ENCODE measurements at regions not wholly inside any gene's neighbourhood (a gene's known extent, or its start where the extent isn't known, plus 50 kb on each side); places are given as distances from the start of the nearest gene placed in this dataset.

GRCh38 chr3:76523337-76523736 lies 516.6 kb upstream of the ROBO2 start:
- H3K9me3 Mint-ChIP-seq (ENCODE audit: insufficient read depth): peaks cover 5% of the 10 kb centered on the region
- TF ChIP-seq CTCF (IDR thresholded peaks at IDR 0.05) (no peak), EZH2 (IDR thresholded peaks at IDR 0.05; ENCODE audit: borderline replicate concordance, insufficient read depth, low read depth, low read length, poor library complexity, severe bottlenecking) (no peak)

GRCh38 chr3:76525726-76526125 lies 514.2 kb upstream of the ROBO2 start:
- no peaks in the 10 kb centered on the region for H3K4me1 Mint-ChIP-seq
- no peak overlapping the region for H3K4me3 Mint-ChIP-seq
- Histone ChIP-seq H3K4me2 (replicated peaks; ENCODE audit: low read depth, low read length, poor library complexity, severe bottlenecking) (no peak overlapping the region), H3K79me2 (ENCODE audit: control insufficient read depth, insufficient read depth, low read length) (no peaks in the 10 kb centered on the region), H3K36me3 (replicated peaks in 1 of 2; ENCODE audit: control extremely low read depth in 1 of 2, control insufficient read depth in 1 of 2, extremely low read depth in 1 of 2, insufficient read depth in 2 of 2, low read length in 1 of 2) (no peaks in the 10 kb centered on the region), H3K27me3 (replicated peaks in 1 of 4; ENCODE audit: control extremely low read depth in 1 of 4, control insufficient read depth in 3 of 4, insufficient read depth in 4 of 4, low read length in 3 of 4) (no peaks in the 10 kb centered on the region), H4K20me1 (ENCODE audit: control insufficient read depth, insufficient read depth, low read length, poor library complexity, severe bottlenecking) (no peaks in the 10 kb centered on the region), H2AFZ (ENCODE audit: insufficient read depth, low read depth, low read length, poor library complexity, severe bottlenecking) (no peak overlapping the region), H3K9me3 (ENCODE audit: control extremely low read depth in 1 of 3, control insufficient read depth in 2 of 3, insufficient read depth in 1 of 3, low read length in 2 of 3) (peaks cover 0 to 4% (median 0%) of the 10 kb centered on the region in 3 donors), H3K27ac (ENCODE audit: low read length in 2 of 2) (no peak overlapping the region), H3K4me1 (ENCODE audit: control insufficient read depth in 2 of 2, insufficient read depth in 2 of 2, low read length in 2 of 2) (no peaks in the 10 kb centered on the region), H3K9ac (ENCODE audit: low read length) (no peak overlapping the region), H3K4me3 (ENCODE audit: control extremely low read depth in 1 of 5, extremely low read depth in 1 of 5, insufficient read depth in 1 of 5, low read depth in 2 of 5, low read length in 4 of 5) (no peak overlapping the region)
- intact Hi-C loops (cut with micrococcal nuclease): no loop called here
- H3K27me3 Mint-ChIP-seq: no peaks in the 10 kb centered on the region
- no peak for TF ChIP-seq EZH2 (IDR thresholded peaks at IDR 0.05; ENCODE audit: borderline replicate concordance, insufficient read depth, low read depth, low read length, poor library complexity, severe bottlenecking)
- TF ChIP-seq CTCF (IDR thresholded peaks at IDR 0.05): no peak
- WGBS (ENCODE audit: insufficient coverage): no CpG with 5 or more reads among the region's 2 CpGs
- no peak for ATAC-seq (ENCODE audit: low read depth)
- DNase-seq: no peak
- H3K27ac Mint-ChIP-seq: no peak overlapping the region
- ChIA-PET POLR2A (no interaction called here), CTCF (no interaction called here)
- peaks cover 3% of the 10 kb centered on the region for H3K9me3 Mint-ChIP-seq (ENCODE audit: insufficient read depth)

More at GRCh38 chr3:76523337-76523736, 516.6 kb upstream of the ROBO2 start:
- Mint-ChIP-seq H3K27me3 (no peaks in the 10 kb centered on the region), H3K4me3 (no peak overlapping the region), H3K4me1 (no peaks in the 10 kb centered on the region), H3K27ac (no peak overlapping the region)
- H3K4me2 ChIP-seq (replicated peaks; ENCODE audit: low read depth, low read length, poor library complexity, severe bottlenecking): no peak overlapping the region
- H3K27ac ChIP-seq (ENCODE audit: low read length in 2 of 2): no peak overlapping the region
- H4K20me1 ChIP-seq (ENCODE audit: control insufficient read depth, insufficient read depth, low read length, poor library complexity, severe bottlenecking): no peaks in the 10 kb centered on the region
- H3K4me3 ChIP-seq (ENCODE audit: control extremely low read depth in 1 of 5, extremely low read depth in 1 of 5, insufficient read depth in 1 of 5, low read depth in 2 of 5, low read length in 4 of 5): no peak overlapping the region
- ChIA-PET CTCF (no interaction called here), POLR2A (no interaction called here)
- H3K27me3 ChIP-seq (replicated peaks in 1 of 4; ENCODE audit: control extremely low read depth in 1 of 4, control insufficient read depth in 3 of 4, insufficient read depth in 4 of 4, low read length in 3 of 4): no peaks in the 10 kb centered on the region
- no peak for DNase-seq
- H3K9me3 ChIP-seq (ENCODE audit: control extremely low read depth in 1 of 3, control insufficient read depth in 2 of 3, insufficient read depth in 1 of 3, low read length in 2 of 3): peaks cover 0 to 8% (median 0%) of the 10 kb centered on the region in 3 donors
- no peaks in the 10 kb centered on the region for H3K79me2 ChIP-seq (ENCODE audit: control insufficient read depth, insufficient read depth, low read length)
- no CpG with 5 or more reads among the region's 1 CpG for WGBS (ENCODE audit: insufficient coverage)
- H3K9ac ChIP-seq (ENCODE audit: low read length): no peak overlapping the region
- no peaks in the 10 kb centered on the region for H3K36me3 ChIP-seq (replicated peaks in 1 of 2; ENCODE audit: control extremely low read depth in 1 of 2, control insufficient read depth in 1 of 2, extremely low read depth in 1 of 2, insufficient read depth in 2 of 2, low read length in 1 of 2)
- ATAC-seq (ENCODE audit: low read depth): no peak
- intact Hi-C loops (cut with micrococcal nuclease): no loop called here
- H2AFZ ChIP-seq (ENCODE audit: insufficient read depth, low read depth, low read length, poor library complexity, severe bottlenecking): no peak overlapping the region
- no peaks in the 10 kb centered on the region for H3K4me1 ChIP-seq (ENCODE audit: control insufficient read depth in 2 of 2, insufficient read depth in 2 of 2, low read length in 2 of 2)
